Fibroblast of mammary gland (primary cell): ENCODE measurements at regions not wholly inside any gene's neighbourhood (a gene's known extent, or its start where the extent isn't known, plus 50 kb on each side); places are given as distances from the start of the nearest gene placed in this dataset.

ENCODE experiments used
- DNase-seq: peaks from one replicate; pipeline ENCODE4 v3.0.0-alpha.2; 2010; ENCODE audit warnings: low read depth
- H3K4me3 ChIP-seq: 2 replicates; pipeline ENCODE4 v1.5.1; 2011; ENCODE audit warnings: low read depth, mild to moderate bottlenecking, low read length, moderate library complexity; ENCODE audit not compliant: control insufficient read depth
- CTCF ChIP-seq: conservative IDR thresholded peaks from 2 replicates; pipeline ENCODE4 v1.5.1; 2011; ENCODE audit warnings: low read depth, low read length, inconsistent platforms; ENCODE audit not compliant: control insufficient read depth, insufficient read depth

DNA sequence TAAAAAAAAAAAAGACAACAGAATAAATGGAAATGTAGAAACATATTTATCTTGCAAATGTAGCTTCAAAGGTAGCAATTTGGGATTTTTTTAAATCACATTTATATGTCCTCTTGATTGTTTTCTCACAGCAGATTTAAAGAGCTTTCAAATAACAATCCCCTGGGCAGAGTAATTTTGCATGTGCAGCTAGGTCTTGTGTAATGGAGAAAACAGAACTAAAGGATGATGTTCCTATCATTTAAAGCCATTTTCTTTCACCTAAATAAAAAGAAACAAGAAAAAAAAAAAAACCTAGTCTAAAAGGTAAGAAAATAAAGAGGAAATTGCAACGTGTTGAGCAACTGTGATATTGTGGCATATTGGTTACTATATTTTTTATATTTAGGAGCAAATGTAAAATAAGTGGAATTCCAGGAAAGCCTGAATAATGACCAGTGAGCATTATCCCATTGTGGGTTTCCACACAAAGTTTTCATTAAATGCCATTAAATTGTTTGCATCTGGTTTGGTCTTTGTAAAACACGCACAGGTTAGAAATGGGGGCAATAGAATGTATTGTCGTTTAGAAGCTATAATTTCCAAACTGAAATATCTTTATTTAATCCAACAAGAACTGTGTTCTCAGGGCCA lies 215.6 kb downstream of the SLC6A15 start:
- no peak for DNase-seq
- H3K4me3 ChIP-seq, result no peak overlapping the region
- TF ChIP-seq CTCF, result no peak

GRCh38 chr12:84696281-84696680 lies 216.3 kb downstream of the SLC6A15 start:
- DNase-seq, result no peak
- no peak overlapping the region for H3K4me3 ChIP-seq
- TF ChIP-seq CTCF, result no peak

GRCh38 chr12:84694116-84694515 lies 218.5 kb downstream of the SLC6A15 start:
- TF ChIP-seq CTCF, result no peak
- H3K4me3 ChIP-seq, result no peak overlapping the region
- DNase-seq, result no peak

DNA sequence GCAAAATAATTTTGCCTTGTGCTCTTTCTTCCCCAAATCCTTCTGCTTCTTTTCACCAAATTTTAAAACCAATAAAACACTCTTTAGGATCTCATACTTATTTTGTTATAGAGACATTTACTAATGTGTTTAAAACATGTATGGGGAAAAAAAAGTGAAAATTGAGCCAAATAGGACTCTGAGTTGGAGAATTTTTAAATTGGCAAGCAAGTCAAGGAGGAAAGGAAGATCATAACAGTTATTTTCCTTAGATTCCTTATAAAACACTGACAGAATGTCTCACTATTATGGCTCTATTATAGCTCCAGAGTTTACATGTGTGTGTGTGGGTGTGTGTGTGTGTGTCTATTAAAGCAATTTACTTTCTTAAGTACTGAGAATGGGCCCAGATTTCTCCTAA lies 220.5 kb downstream of the SLC6A15 start:
- no peak for DNase-seq
- no peak for TF ChIP-seq CTCF
- no peak overlapping the region for H3K4me3 ChIP-seq

DNA sequence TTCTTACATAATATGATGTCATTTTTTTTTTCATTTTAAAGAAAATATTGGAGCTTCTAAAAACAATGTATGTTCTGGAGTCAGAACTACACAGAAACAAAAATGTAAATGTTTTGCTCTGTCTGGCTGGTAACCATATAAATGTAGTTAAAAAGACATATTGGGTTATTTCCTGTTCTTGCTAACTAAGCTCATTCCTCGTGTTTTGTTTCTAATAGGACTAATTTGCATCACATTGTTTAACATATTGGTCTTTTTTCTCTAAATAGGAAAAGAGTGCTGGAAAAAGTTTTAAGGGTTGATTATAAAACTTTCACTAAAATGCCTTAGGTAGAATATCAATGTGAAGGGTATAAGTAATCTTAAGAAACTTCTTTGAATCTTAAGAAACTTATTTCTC lies 221.3 kb downstream of the SLC6A15 start:
- H3K4me3 ChIP-seq, result no peak overlapping the region
- no peak for DNase-seq
- TF ChIP-seq CTCF, result no peak

DNA sequence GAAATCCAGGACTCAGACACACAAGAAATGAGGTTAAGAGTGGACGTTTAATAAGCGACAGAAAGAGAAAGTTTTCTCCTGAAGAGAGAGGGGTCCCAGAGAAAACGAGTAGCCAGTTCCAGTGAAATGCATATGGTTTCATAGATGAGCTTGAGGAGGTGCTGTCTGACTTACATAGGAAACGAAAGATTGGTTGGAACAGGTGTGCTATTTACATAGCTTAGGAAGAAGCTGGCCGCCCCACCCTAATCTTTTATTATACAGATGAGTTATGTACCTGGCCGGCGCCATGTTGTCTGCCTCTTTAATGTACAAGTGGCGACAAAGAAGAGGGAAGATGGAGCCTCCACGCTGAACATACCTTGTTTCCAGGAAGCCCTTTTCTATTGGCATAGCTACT lies 223.0 kb downstream of the SLC6A15 start:
- no peak for TF ChIP-seq CTCF
- DNase-seq, result no peak
- no peak overlapping the region for H3K4me3 ChIP-seq

DNA sequence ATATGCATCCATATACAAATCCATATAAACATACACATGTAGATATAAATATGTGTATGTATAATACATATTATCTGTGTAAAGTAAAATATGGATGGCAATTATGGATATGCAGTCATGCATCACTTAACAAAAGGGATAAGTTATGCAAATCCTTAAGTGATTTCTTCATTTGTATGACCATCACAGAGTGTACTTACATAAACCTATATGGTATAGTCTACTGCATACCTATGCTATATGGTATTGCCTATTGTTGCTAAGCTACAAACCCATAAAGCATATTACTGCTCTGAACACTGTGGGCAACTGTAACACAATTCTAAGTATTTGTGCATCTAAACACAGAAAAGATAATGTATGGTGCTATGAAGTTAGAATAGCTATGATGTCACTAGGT lies 227.2 kb downstream of the SLC6A15 start:
- no peak for DNase-seq
- no peak overlapping the region for H3K4me3 ChIP-seq
- no peak for TF ChIP-seq CTCF
